HFFc6 (cell line): ENCODE measurements at regions not wholly inside any gene's neighbourhood (a gene's known extent, or its start where the extent isn't known, plus 50 kb on each side); places are given as distances from the start of the nearest gene placed in this dataset.

Experiments used
- DNase-seq: peaks from one replicate; pipeline ENCODE4 v3.0.0-alpha.2; 2018
- H3K27ac Mint-ChIP-seq: 2 replicates; pipeline ENCODE4 v1.8.0; 2020; ENCODE audit warnings: mild to moderate bottlenecking, mixed read lengths
- H3K27me3 Mint-ChIP-seq: 2 replicates; pipeline ENCODE4 v1.8.0; 2021; ENCODE audit warnings: mild to moderate bottlenecking, moderate library complexity, mixed read lengths; ENCODE audit not compliant: insufficient read depth
- H3K36me3 Mint-ChIP-seq: 2 replicates; pipeline ENCODE4 v1.8.0; 2021; ENCODE audit warnings: low read depth, mixed read lengths
- H3K4me1 Mint-ChIP-seq: 2 replicates; pipeline ENCODE4 v1.8.0; 2020; ENCODE audit warnings: low read depth, mixed read lengths
- H3K4me3 Mint-ChIP-seq: 2 replicates; pipeline ENCODE4 v1.8.0; 2020; ENCODE audit warnings: mild to moderate bottlenecking, moderate library complexity, mixed read lengths
- H3K9me3 Mint-ChIP-seq: 2 replicates; pipeline ENCODE4 v1.8.0; 2020; ENCODE audit warnings: mild to moderate bottlenecking, mixed read lengths
- TF ChIP-seq, protein P1 (sequence below): fragments of 200-600 bp; sonication (generic); IDR thresholded peaks from 2 replicates; pipeline ENCODE4 v1.5.0; 2021; ENCODE audit warnings: antibody characterized with exemption, mild to moderate bottlenecking

DNA sequence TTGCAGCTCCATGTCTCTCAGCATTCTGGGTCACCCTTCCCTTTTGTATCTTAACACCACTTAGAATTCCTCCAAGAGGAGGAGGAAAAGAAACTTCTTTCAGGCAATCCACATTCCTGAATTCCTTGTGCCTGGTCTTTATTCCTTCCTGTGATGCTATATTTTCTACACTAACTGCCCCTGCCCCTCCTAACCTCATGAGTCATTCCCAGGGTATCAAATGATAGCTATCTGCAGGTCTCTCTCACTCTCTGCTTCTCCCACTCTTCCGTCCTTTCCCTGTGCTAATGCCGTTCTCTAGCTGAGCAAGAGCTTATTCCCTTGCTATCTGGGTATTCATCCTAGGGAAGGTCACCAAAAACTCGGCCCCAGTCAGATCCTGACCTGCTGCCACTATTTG is 395.0 kb upstream of the TCF4 start:
- DNase-seq, result peak; percentile 18
- no peaks in the 10 kb centered on the region for H3K27me3 Mint-ChIP-seq
- TF ChIP-seq, protein P1, sequence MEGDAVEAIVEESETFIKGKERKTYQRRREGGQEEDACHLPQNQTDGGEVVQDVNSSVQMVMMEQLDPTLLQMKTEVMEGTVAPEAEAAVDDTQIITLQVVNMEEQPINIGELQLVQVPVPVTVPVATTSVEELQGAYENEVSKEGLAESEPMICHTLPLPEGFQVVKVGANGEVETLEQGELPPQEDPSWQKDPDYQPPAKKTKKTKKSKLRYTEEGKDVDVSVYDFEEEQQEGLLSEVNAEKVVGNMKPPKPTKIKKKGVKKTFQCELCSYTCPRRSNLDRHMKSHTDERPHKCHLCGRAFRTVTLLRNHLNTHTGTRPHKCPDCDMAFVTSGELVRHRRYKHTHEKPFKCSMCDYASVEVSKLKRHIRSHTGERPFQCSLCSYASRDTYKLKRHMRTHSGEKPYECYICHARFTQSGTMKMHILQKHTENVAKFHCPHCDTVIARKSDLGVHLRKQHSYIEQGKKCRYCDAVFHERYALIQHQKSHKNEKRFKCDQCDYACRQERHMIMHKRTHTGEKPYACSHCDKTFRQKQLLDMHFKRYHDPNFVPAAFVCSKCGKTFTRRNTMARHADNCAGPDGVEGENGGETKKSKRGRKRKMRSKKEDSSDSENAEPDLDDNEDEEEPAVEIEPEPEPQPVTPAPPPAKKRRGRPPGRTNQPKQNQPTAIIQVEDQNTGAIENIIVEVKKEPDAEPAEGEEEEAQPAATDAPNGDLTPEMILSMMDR, result no peak
- H3K4me3 Mint-ChIP-seq, result peak overlapping the region; percentile 59
- peaks cover 12% of the 10 kb centered on the region for H3K36me3 Mint-ChIP-seq
- H3K27ac Mint-ChIP-seq, result peak overlapping the region; percentile 78
- peaks cover 33% of the 10 kb centered on the region for H3K4me1 Mint-ChIP-seq
- peaks cover 12% of the 10 kb centered on the region for H3K9me3 Mint-ChIP-seq

DNA sequence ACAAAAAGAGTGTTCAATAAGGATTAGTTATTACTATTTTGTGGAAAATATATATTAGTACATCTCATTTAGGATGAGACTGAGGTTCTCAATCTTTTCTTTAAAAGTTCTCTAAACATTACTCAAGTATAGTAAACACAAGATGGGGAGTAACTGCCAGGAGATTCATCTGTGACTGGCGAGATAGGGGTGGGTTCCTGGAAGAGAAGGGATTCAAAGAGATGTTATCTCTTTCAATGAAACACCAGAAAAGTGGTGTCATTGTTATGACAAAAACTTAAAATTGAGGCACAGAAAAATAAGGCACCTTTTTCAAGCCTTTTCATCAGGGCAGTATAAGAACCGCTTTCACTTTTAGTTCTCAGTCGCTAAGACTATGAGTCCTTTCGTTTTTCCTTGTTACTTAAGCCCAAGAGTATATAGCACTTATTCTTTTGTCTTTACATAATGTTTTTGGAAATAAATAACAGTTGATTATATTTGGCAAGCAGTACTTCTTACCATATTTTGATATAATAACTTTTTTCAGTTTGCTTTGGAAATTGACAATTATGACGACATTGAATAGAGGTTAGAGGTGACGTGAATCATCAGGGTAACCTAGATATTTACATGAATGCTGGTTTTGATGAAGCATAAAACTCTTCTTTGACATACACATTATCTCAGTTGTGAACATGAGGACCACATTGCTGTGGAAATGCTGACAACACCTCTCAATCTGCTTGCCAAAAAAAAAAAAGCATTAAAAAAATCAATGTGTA is 393.9 kb upstream of the TCF4 start:
- Mint-ChIP-seq H3K9me3 (peaks cover 10% of the 10 kb centered on the region), H3K4me3 (no peak overlapping the region), H3K27ac (no peak overlapping the region), H3K36me3 (peaks cover 10% of the 10 kb centered on the region), H3K27me3 (no peaks in the 10 kb centered on the region), H3K4me1 (peaks cover 33% of the 10 kb centered on the region)
- TF ChIP-seq, protein P1, result no peak
- no peak for DNase-seq

DNA sequence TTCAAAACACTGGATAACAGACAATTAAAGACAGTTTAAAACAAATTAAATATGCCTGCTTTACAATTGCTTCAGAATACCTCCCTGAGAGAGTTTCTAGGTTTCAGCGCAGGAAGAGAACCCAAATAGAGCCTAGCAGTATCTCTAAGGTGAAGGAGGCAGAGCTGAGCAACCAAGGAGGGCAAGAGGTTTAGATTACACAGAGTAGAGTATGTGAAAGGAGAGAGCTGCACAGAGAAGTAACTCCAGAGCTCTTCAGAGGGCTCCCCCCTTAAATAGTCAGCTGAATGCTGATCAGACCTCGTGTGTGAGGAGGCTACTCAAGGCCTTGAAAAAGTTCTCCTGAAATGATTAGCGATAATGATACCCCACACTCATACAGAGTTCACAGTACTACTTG is 386.5 kb upstream of the TCF4 start:
- TF ChIP-seq, protein P1, result no peak
- no peaks in the 10 kb centered on the region for H3K27me3 Mint-ChIP-seq
- no peaks in the 10 kb centered on the region for H3K9me3 Mint-ChIP-seq
- no peak overlapping the region for H3K4me3 Mint-ChIP-seq
- DNase-seq, result no peak
- peaks cover 7% of the 10 kb centered on the region; the same call in 1 of the 2 replicates for H3K36me3 Mint-ChIP-seq
- no peak overlapping the region for H3K27ac Mint-ChIP-seq
- no peaks in the 10 kb centered on the region for H3K4me1 Mint-ChIP-seq

DNA sequence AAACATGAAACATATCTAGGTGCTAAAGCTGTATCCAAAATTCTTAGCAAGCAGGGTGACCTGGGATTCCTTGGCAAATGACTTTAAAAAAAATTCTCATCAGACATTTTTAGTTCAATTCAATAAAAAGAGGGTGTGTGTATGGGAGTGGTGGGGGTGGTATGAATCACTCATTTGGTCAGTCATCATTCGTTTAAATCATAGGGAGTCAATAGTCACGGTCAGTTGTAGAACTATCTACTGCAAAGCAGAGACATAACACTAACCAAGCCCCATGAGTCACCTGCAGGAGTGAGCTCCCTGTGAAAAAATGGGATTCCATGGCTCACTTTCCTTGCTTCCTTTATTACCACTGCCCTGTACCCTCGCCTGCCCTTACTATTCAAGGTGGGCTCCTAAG is 380.6 kb upstream of the TCF4 start:
- Mint-ChIP-seq H3K9me3 (no peaks in the 10 kb centered on the region), H3K27ac (no peak overlapping the region), H3K36me3 (no peaks in the 10 kb centered on the region), H3K4me1 (peaks cover 19% of the 10 kb centered on the region), H3K4me3 (no peak overlapping the region), H3K27me3 (no peaks in the 10 kb centered on the region)
- peak; percentile 27 for DNase-seq
- TF ChIP-seq, protein P1, result no peak

DNA sequence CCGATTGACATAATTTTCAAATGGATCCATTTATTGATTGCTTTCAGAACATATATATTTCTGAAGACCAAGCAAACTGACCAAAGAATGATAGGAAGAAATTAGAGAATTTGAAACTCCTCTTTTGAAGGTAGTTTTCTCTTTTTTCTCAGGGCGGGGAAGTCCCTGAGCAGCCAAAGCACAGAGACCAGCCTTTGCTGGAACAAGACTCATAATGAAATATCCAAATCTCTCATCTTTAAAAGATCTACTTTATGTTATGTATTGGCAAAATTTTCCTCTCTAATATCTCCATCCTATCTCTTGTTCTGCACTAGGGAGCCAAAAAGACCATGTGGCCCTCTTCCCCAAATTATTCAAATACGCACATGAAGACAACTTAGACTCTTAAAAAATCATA is 379.0 kb upstream of the TCF4 start:
- Mint-ChIP-seq H3K9me3 (no peaks in the 10 kb centered on the region), H3K4me3 (no peak overlapping the region), H3K36me3 (no peaks in the 10 kb centered on the region), H3K27ac (no peak overlapping the region), H3K4me1 (peaks cover 19% of the 10 kb centered on the region), H3K27me3 (no peaks in the 10 kb centered on the region)
- DNase-seq, result no peak
- TF ChIP-seq, protein P1, result no peak
